Globus pallidus (tissue), 1 donor: ENCODE measurements at regions not wholly inside any gene's neighbourhood (a gene's known extent, or its start where the extent isn't known, plus 50 kb on each side); places are given as distances from the start of the nearest gene placed in this dataset.
A peak's percentile ranks its signal among the peaks of the same experiment; 100 is the strongest.
"Not testable (repeated sequence)": the region's sequence is repeated elsewhere in the genome, so short reads cannot be mapped to it uniquely, and the experiment has no call there.

ENCODE experiments used
- DNase-seq: peaks from one replicate; pipeline ENCODE4 v3.0.0-alpha.2; 2015; ENCODE audit warnings: low spot score

DNA sequence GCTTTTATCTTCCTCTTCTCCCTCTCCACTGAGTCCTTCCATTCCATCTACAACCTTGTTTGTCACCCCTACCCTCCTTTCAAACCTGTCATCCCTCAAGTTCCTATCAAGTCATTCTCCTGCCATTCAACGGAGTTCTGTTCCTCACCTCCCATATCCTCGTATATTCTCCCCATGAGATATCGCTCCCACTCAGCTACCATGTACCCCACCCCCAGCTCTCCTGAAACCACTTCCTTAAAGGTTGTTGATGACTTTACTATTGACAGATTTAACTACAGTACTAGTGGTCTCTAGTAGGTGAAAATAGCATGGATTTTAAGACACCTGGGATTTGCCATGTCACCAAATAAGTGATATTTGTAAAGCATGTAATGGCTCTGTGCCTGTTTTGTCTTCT is 107.4 kb upstream of the BARHL2 start:
- DNase-seq, result no peak

GRCh38 chr1:90823686-90824085 is 106.6 kb upstream of the BARHL2 start:
- DNase-seq, result no peak

- no peak for DNase-seq
Measured at GRCh38 chr1:90821788-90822359, 104.8 kb upstream of the BARHL2 start.

DNA sequence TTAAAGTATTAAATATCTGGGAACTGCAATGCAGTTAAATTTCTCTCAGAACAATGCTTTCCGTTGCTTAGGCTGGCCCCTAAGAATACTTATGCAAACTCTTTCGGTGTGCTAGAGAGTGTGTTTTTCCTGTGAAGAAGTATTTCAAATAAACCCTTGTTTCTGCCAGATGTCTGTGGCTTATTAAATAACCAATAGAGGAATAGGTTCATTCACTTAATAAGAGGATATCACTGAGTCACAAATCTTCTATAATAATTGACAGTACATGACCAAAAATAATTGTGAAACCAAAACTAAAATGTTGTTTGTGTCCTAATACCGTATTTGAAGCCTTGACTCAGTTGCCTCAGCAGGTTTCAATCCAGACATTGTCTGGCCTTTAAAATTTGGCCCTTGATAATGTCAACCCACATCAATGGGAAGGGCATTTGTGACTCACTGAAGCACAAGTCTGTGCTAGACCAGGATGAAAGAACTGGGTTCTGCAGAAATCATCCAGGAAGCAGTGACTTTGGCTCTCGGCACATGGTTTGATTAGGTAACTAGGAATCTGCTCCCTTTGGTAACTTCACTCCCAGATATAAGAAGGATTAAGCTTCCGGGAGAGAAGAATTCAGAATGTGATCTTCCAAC is 104.2 kb upstream of the BARHL2 start:
- DNase-seq, result no peak

DNA sequence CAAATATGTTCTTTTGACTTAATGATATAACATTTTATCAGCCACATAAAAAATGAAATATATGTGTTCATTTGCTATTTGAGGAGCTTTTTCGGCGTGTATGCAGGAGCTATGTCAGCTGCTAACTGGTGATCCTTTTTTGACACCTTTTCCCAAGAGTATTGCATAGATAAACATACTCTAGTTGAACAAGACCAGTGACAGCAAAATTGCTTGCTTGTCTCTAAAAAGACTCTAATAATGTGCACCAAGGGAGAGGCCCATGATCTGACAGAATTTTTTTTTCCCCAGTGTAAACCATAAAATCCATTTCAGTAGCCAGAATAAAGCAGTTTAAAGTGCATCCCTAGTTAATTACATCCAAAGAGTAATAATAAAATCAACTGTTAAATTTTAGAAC is 103.6 kb upstream of the BARHL2 start:
- no peak for DNase-seq

GRCh38 chr1:90817399-90817798 is 100.3 kb upstream of the BARHL2 start:
- DNase-seq, result no peak

GRCh38 chr1:90812237-90812636 is 95.1 kb upstream of the BARHL2 start:
- not testable (repeated sequence) for DNase-seq

GRCh38 chr1:90811444-90811950 is 94.4 kb upstream of the BARHL2 start:
- not testable (repeated sequence) for DNase-seq

GRCh38 chr1:90810681-90811080 is 93.6 kb upstream of the BARHL2 start:
- DNase-seq, result no peak

- DNase-seq, result no peak
Measured at GRCh38 chr1:90809996-90810395, 92.9 kb upstream of the BARHL2 start.

- DNase-seq, result no peak
Measured at GRCh38 chr1:90809093-90809492, 92.0 kb upstream of the BARHL2 start.

DNA sequence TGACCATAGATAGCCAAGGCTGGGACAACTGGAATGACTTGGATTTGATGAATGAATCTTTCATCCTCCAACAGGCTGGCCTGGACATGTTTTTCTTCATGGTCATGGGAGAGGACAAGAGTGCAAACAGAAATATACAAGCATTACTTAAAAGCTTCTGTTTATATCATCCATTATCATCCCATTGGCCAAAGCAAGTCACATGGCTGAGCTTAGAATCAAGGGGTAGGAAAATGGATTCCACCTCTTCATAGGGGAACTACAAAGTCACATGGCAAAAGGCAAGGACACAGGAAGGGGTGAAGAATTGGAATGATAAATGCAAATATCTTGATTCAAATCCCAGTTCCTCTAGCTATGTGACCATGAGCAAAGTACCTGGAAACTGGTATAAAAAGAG is 90.2 kb upstream of the BARHL2 start:
- no peak for DNase-seq

- DNase-seq, result no peak
Measured at GRCh38 chr1:90802622-90803021, 85.5 kb upstream of the BARHL2 start.

DNA sequence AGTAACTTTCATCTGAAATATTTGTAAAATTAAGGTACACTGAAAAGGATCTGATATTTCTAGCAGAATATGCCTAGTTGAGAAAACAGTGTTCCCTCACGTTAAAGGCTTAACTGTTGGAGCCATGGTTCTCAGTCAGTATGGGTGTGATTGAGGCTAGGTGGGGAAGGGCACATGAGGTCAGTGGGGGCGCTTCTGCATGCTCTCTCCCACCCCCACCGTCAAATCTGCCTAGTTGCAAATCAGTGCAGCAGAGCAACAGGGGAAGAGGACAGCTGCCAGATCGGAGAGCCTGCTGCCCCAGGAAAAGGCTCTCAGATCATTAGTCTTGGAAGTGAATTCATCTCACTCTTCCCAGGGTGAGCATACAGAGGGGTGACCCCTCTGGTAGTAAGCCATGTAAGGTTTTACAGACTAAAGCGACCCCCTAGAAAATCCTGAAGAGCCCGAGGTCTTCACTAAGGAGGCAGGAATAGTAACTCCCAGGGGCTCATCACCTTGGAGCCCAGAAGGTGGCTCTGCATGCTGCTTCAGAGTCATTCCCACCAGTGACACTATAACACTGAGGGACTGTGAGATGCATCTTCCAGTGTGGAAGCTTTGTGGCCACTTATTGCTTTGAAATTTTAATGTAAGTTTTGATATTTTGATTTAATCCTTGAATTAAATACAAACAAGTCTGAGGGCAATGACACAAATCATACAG is 83.1 kb upstream of the BARHL2 start:
- DNase-seq, result peak; percentile 3

DNA sequence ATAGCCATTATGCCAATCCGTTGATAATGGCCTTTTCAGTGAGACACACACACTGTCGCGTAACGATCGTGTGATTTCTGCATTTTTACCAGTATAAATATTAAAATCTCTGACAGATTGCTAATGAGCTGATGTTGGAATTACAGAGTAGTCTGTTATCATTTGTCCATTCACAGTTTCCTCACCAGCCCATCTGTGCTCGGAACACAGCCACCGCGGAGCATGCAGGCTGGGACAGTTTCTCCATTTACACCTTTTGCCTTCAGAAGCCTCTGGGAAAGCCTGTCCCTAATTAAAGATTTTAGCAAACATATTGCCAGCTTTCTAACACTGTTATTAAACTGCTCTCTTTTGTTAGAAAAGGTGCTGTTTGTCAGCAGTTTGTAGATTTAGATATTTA is 82.2 kb upstream of the BARHL2 start:
- DNase-seq, result no peak

- DNase-seq, result no peak
Measured at GRCh38 chr1:90798883-90799282, 81.8 kb upstream of the BARHL2 start.

GRCh38 chr1:90798344-90798743 is 81.2 kb upstream of the BARHL2 start:
- DNase-seq, result no peak

GRCh38 chr1:90795431-90795830 is 78.3 kb upstream of the BARHL2 start:
- DNase-seq, result no peak

DNA sequence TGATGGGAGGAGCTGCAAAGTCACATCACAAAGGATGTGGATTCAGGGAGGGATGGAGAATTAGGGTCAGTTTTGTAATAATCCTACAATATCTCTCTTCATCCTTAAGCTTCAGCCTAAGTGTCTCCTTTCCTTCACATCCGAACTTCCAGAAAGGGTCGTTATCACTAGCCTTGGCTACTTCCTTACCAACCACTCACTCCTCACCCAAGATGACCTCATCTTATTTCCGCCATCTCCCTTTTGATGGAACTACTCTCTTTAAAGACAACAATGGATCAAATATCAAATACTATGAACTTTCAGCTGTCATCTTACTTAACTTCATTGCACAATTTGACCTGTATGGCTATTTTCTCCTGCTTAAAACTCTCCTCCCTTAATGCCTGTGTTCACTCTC is 69.6 kb upstream of the BARHL2 start:
- DNase-seq, result no peak

DNA sequence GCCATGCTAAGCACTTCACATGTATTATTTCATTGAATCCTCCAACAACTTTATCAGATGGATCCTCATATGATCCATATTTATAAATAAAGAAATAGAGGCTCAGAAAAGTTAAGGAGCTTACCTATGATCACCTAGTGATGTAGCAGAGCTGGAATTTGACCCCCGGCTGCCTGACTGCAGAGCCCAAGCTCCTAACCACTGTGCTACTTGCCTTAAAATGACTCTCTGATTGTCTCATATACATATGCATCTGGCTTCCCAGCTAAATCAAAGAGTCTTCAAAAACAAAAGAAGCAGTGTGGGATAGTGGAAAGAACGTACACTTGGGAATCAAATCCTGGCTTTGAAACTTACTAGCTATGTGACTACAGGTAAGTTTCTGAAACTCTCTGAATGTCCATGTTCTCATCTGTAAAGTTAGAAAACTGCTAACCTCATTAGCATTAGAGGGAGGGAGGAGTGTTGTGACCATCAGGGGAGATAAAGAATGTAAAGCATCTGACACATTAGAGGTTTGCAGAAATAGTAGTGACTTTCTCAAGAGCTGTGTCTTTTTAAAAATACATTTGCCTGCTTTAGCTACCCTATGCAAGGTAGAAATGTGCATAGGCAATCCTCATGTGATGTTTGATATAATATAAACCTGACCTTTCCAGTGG is 67.2 kb upstream of the BARHL2 start:
- DNase-seq, result no peak

DNA sequence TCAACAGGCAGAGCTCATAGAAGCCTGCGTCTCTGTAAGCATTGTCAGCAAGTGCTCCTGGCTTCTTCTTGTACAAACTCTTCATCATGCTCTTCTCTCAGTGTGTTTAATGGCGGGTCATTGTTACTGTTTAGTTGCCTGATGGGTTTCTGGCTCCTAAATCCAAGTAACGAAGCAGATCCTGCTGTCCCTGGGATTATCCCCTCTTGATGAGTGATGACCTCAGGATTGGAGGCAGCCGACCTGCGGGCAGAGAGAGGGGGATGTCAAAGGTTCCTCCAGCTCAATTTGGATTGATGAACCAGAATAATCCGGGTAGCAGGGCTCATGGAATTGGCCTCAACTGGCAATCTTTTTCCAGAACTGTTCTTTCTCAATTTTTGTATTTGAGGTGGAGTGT is 66.1 kb upstream of the BARHL2 start:
- no peak for DNase-seq

DNA sequence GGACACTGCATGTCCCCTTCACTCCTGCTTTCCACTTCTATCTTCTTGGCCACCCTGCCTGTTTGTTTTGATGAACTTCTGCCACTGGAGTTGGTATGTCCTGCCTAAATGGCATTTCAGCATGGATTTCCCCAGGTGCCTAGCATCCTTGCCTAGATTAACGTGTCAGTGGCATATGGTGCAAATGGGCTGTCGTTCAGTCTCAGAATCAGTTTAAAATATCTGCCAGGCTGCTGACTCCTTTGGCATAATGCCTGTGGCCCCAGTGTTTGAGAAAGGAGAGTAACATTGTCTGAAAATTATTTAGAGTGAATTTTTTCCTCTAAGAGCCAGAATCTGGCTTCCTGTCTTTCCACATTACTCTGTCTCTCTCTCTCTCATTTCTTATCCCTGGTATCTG is 64.9 kb upstream of the BARHL2 start:
- DNase-seq, result no peak

DNA sequence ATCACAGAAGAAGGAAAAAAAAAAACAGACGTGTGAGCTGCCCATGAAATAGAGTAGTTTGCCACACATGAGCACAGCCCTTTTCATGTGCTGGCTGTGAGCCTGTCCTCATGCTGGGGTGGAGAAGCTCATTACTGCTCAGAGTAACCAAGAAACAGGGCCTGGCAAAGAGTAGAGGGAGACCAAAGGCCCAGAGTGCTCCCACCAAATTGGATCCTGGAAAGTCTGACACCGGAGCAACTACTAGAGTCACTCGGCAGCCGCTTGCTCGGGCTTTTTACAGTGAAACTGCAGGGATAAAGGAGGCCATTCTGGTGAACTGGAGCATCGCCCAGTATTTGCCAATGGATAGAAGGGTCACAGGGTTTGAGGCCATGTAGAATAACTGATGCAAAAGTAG is 64.4 kb upstream of the BARHL2 start:
- DNase-seq, result peak; percentile 69
